SW 1271 (cell line): ENCODE measurements at regions not wholly inside any gene's neighbourhood (a gene's known extent, or its start where the extent isn't known, plus 50 kb on each side); places are given as distances from the start of the nearest gene placed in this dataset.
"Not testable (repeated sequence)": the region's sequence is repeated elsewhere in the genome, so short reads cannot be mapped to it uniquely, and the experiment has no call there.

ENCODE experiments used
- DNase-seq, 2 experiments: peaks; one replicate each; lab custom pipeline; 2025; lab: John Stamatoyannopoulos, UW

- DNase-seq, result no peak
Observed at GRCh38 chr4:188287169-188287894, 148.1 kb downstream of the TRIML1 start.

GRCh38 chr4:188289531-188290125 is 150.4 kb downstream of the TRIML1 start:
- DNase-seq, result no peak

GRCh38 chr4:188295899-188296298 is 156.7 kb downstream of the TRIML1 start:
- DNase-seq, result no peak

- DNase-seq, result no peak
Observed at GRCh38 chr4:188296331-188296730, 157.1 kb downstream of the TRIML1 start.

GRCh38 chr4:188297873-188298272 is 158.6 kb downstream of the TRIML1 start:
- DNase-seq, result no peak

- DNase-seq, result no peak
Observed at GRCh38 chr4:188299161-188299560, 159.9 kb downstream of the TRIML1 start.

GRCh38 chr4:188300385-188300784 is 161.1 kb downstream of the TRIML1 start:
- DNase-seq, result no peak

GRCh38 chr4:188305690-188306089 is 166.4 kb downstream of the TRIML1 start:
- no peak for DNase-seq

- DNase-seq, result no peak
Observed at GRCh38 chr4:188307591-188307990, 168.3 kb downstream of the TRIML1 start.

GRCh38 chr4:188308142-188308541 is 168.9 kb downstream of the TRIML1 start:
- no peak for DNase-seq

GRCh38 chr4:188316391-188316790 is 177.2 kb downstream of the TRIML1 start:
- no peak for DNase-seq

- DNase-seq, result no peak
Observed at GRCh38 chr4:188328966-188329365, 189.7 kb downstream of the TRIML1 start.

- no peak for DNase-seq
Observed at GRCh38 chr4:188329521-188329920, 190.3 kb downstream of the TRIML1 start.

- DNase-seq, result no peak
Observed at GRCh38 chr4:188332265-188332664, 193.0 kb downstream of the TRIML1 start.

GRCh38 chr4:188336891-188337290 is 197.7 kb downstream of the TRIML1 start:
- DNase-seq, result no peak

GRCh38 chr4:188341428-188341827 is 202.2 kb downstream of the TRIML1 start:
- DNase-seq, result no peak

GRCh38 chr4:188346171-188346809 is 207.0 kb downstream of the TRIML1 start:
- no peak for DNase-seq

- DNase-seq, result no peak
Observed at GRCh38 chr4:188347339-188347738, 208.1 kb downstream of the TRIML1 start.

- DNase-seq, result not testable (repeated sequence)
Observed at GRCh38 chr4:188349569-188349968, 210.3 kb downstream of the TRIML1 start.

GRCh38 chr4:188363196-188363595 is 224.0 kb downstream of the TRIML1 start:
- no peak for DNase-seq

- DNase-seq, result no peak
Observed at GRCh38 chr4:188370777-188371176, 231.5 kb downstream of the TRIML1 start.

- no peak for DNase-seq
Observed at GRCh38 chr4:188372058-188372457, 232.8 kb downstream of the TRIML1 start.

GRCh38 chr4:188372829-188373228 is 233.6 kb downstream of the TRIML1 start:
- no peak for DNase-seq
